Body of pancreas (tissue), 4 donors: ENCODE measurements at regions not wholly inside any gene's neighbourhood (a gene's known extent, or its start where the extent isn't known, plus 50 kb on each side); places are given as distances from the start of the nearest gene placed in this dataset.

ENCODE experiments used
- ATAC-seq: fragments of 150-250 bp; one replicate; pipeline ENCODE4 v1.9.1; 2016
- DNase-seq, 4 donors: peaks; one replicate each; pipeline ENCODE4 v3.0.0-alpha.2; 2019
- H3K27ac ChIP-seq, 4 donors: fragments of 200-600 bp; sonication (generic); 1 replicate in 3 of 4; 2 replicates in 1 of 4; pipeline versions ENCODE4 v1.5.1 to v1.6.1; 2016 to 2019; ENCODE audit warnings: mild to moderate bottlenecking in 1 of 4, mixed read lengths in 1 of 4, moderate library complexity in 1 of 4
- H3K27me3 ChIP-seq, 2 donors: fragments of 200-600 bp; sonication (generic); one replicate each; pipeline ENCODE4 v1.6.0; 2016; ENCODE audit warnings: mild to moderate bottlenecking in 1 of 2
- H3K36me3 ChIP-seq, 2 donors: fragments of 200-600 bp; sonication (generic); replicated peaks in 1 of 2; 2 replicates each; pipeline ENCODE4 v1.5.1; 2016; ENCODE audit warnings: low read depth in 2 of 2; ENCODE audit not compliant: insufficient read depth in 1 of 2
- H3K4me1 ChIP-seq: fragments of 200-600 bp; sonication (generic); one replicate; pipeline ENCODE4 v1.6.0; 2016
- H3K4me3 ChIP-seq, 2 donors: fragments of 200-600 bp; sonication (generic); 1 replicate in 1 of 2; 2 replicates in 1 of 2; pipeline ENCODE4 v1.5.1; 2016 to 2019
- H3K9me3 ChIP-seq, 3 donors: fragments of 200-600 bp; sonication (generic); 1 replicate in 2 of 3; 2 replicates in 1 of 3; pipeline ENCODE4 v1.5.1; 2016
- POLR2A ChIP-seq, 3 donors: fragments of 450-650 bp; IDR thresholded peaks; one replicate each; pipeline ENCODE4 v1.6.1; 2016; ENCODE audit warnings: antibody characterized with exemption in 3 of 3, mild to moderate bottlenecking in 2 of 3
- WGBS, 2 donors: methylation state at CpG; one replicate each; pipeline ENCODE4 v1.1.5; 2017; 5-methylcytosine and 5-hydroxymethylcytosine counted together
- intact Hi-C: fragments of 100-400 bp; cut with DNase I; formaldehyde crosslinking; loops from one replicate; pipeline ENCODE4 v1.15.1; 2023
- TF ChIP-seq, protein P1 (sequence below), 7 experiments: fragments of 450-650 bp in 4 of 7; fragments of 200-600 bp in 3 of 7; sonication (generic) in 3 of 7; IDR thresholded peaks; one replicate each; pipeline ENCODE4 v1.5.1; 2016 to 2019; ENCODE audit warnings: antibody characterized with exemption in 7 of 7

DNA sequence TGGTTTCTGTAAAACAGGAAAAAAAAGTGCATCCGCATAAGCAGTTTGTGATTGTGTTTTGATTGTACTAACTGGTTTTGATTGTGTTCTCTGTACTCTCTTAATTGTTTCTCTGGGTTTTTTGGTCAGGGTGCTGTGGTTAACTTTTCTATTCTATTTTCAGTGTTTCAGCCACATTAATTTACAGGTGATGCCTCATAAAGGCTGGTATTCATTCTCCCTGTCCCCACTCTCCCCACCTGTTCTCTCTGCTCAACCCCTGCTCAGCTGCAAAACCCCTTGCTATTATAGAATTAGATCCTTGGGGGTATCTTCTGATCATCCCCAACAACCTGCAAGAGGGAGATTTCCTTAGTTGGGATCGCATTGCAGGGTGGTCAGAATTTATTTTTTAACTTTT lies 285.4 kb upstream of the AZI2 start:
- no peak overlapping the region for H3K4me3 ChIP-seq
- DNase-seq: no peak
- H3K4me1 ChIP-seq: no peaks in the 10 kb centered on the region
- no peaks in the 10 kb centered on the region for H3K36me3 ChIP-seq
- no peak for ATAC-seq
- 87 to 96% methylated on average over 2 of the region's 2 CpGs for WGBS, 2 donors
- no peaks in the 10 kb centered on the region for H3K9me3 ChIP-seq
- H3K27me3 ChIP-seq: no peaks in the 10 kb centered on the region
- intact Hi-C loops: no loop called here
- TF ChIP-seq, protein P1, sequence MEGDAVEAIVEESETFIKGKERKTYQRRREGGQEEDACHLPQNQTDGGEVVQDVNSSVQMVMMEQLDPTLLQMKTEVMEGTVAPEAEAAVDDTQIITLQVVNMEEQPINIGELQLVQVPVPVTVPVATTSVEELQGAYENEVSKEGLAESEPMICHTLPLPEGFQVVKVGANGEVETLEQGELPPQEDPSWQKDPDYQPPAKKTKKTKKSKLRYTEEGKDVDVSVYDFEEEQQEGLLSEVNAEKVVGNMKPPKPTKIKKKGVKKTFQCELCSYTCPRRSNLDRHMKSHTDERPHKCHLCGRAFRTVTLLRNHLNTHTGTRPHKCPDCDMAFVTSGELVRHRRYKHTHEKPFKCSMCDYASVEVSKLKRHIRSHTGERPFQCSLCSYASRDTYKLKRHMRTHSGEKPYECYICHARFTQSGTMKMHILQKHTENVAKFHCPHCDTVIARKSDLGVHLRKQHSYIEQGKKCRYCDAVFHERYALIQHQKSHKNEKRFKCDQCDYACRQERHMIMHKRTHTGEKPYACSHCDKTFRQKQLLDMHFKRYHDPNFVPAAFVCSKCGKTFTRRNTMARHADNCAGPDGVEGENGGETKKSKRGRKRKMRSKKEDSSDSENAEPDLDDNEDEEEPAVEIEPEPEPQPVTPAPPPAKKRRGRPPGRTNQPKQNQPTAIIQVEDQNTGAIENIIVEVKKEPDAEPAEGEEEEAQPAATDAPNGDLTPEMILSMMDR (IDR thresholded peaks at IDR 0.05): no peak
- no peak for TF ChIP-seq POLR2A (IDR thresholded peaks at IDR 0.05)
- H3K27ac ChIP-seq: no peak overlapping the region

DNA sequence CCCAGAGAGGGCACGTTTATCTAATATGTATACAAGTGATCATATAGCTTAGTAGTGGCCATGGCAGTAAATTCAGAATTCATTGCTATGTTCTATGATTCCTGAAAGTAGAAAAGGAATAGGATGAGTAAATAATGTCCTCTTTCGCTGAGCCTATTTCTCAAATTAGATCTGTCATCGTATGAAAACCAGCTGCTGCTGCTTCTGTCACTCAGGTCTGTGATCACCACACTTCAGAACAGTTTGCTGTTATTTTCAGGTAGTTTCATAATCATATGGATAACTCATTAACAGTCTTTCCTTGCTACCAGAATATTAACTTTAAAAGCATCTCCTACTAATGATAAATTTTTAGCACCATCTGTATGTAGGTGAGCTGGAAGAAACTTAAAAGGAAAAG lies 289.1 kb upstream of the AZI2 start:
- no peak for ATAC-seq
- no peak overlapping the region for H3K27ac ChIP-seq
- 62 to 66% methylated on average over 3 of the region's 3 CpGs for WGBS, 2 donors
- H3K4me3 ChIP-seq: no peak overlapping the region
- intact Hi-C loops: no loop called here
- TF ChIP-seq, protein P1 (IDR thresholded peaks at IDR 0.05): no peak
- no peak for TF ChIP-seq POLR2A (IDR thresholded peaks at IDR 0.05)
- H3K27me3 ChIP-seq: no peaks in the 10 kb centered on the region
- no peaks in the 10 kb centered on the region for H3K4me1 ChIP-seq
- H3K9me3 ChIP-seq: no peaks in the 10 kb centered on the region
- H3K36me3 ChIP-seq: no peaks in the 10 kb centered on the region
- DNase-seq: no peak

DNA sequence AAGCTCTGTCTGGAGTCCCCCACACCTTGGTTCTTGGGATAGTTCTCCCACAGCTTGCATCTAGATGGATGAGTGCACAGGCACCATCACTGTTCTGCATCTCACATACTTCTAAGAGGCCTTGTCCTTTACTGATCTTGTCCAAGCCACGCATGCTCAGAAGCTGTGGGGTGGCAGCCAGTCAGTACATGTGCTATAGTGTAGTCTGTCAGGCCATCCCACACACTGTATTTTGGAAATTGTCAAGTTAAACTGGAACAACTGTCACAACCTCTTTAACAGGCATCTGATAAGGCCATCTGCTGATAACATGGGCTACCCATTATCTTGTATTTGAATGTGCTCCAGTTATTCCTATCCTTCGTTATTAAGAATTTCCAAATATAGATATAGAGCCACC lies 296.5 kb upstream of the AZI2 start:
- peaks cover 14% of the 10 kb centered on the region for H3K4me1 ChIP-seq
- H3K27ac ChIP-seq: no peak overlapping the region
- H3K9me3 ChIP-seq: no peaks in the 10 kb centered on the region
- WGBS, 2 donors: 62 to 66% methylated on average over 2 of the region's 2 CpGs
- TF ChIP-seq, protein P1 (IDR thresholded peaks at IDR 0.05): no peak
- no peak for TF ChIP-seq POLR2A (IDR thresholded peaks at IDR 0.05)
- no peak for ATAC-seq
- no peak for DNase-seq
- no peak overlapping the region for H3K4me3 ChIP-seq
- H3K36me3 ChIP-seq: no peaks in the 10 kb centered on the region
- H3K27me3 ChIP-seq: no peaks in the 10 kb centered on the region
- intact Hi-C loops: no loop called here

DNA sequence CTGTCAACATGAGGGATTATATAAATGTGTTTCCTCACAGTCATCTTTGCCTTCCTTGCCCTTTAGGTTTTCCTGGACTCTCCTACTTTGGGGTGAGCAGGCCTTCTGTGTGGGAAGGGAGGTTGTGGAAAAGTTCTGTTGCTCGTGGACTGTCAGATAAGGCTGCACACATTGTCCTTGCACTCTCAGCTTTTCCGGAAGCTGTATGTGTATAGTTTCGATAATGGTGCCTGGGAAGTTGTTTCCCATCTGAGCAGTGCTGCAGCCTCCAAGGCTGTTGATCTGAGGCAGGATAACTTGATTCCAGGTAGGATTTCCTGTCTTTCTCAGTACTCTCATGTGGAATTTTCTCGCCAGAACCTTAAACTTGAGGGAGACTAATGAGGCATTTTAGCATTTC lies 297.8 kb upstream of the AZI2 start:
- 43 to 56% methylated on average over 4 of the region's 4 CpGs for WGBS, 2 donors
- peaks cover 14% of the 10 kb centered on the region for H3K4me1 ChIP-seq
- peak overlapping the region in 1 of 4 donors; percentile 4 for H3K27ac ChIP-seq
- no peak overlapping the region for H3K4me3 ChIP-seq
- intact Hi-C loops: no loop called here
- no peaks in the 10 kb centered on the region for H3K9me3 ChIP-seq
- TF ChIP-seq, protein P1 (IDR thresholded peaks at IDR 0.05): no peak
- no peak for TF ChIP-seq POLR2A (IDR thresholded peaks at IDR 0.05)
- H3K36me3 ChIP-seq: no peaks in the 10 kb centered on the region
- peak in 1 of 4 donors; percentile 6 for DNase-seq
- ATAC-seq: no peak
- no peaks in the 10 kb centered on the region for H3K27me3 ChIP-seq

DNA sequence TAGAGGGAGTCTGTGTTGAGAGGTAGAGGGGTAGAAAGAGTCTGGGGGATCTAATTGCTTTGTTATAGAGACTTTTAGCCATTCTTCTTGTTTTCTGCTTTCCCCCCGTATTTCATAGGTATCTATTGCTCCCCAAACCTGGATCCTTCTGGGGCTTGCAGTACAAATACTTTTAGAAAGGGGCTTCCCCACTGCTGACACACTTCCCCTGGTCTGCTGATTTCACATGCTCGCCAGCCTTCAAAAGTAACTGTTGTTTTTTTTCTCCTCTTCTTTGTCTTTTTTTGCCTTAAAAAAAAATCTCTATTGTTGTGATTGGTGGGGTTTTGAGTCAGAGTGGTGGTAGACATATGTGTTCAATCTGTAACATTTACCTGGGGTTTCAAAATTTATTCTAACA lies 300.6 kb upstream of the AZI2 start:
- no peak for ATAC-seq
- Histone ChIP-seq H3K9me3 (no peaks in the 10 kb centered on the region), H3K36me3 (no peaks in the 10 kb centered on the region), H3K4me3 (no peak overlapping the region), H3K4me1 (peaks cover 14% of the 10 kb centered on the region), H3K27ac (no peak overlapping the region), H3K27me3 (no peaks in the 10 kb centered on the region)
- 84 to 88% methylated on average over 2 of the region's 2 CpGs for WGBS, 2 donors
- intact Hi-C loops: no loop called here
- TF ChIP-seq, protein P1 (IDR thresholded peaks at IDR 0.05): no peak
- TF ChIP-seq POLR2A (IDR thresholded peaks at IDR 0.05): no peak
- no peak for DNase-seq
